NB4 (cell line): ENCODE measurements at regions not wholly inside any gene's neighbourhood (a gene's known extent, or its start where the extent isn't known, plus 50 kb on each side); places are given as distances from the start of the nearest gene placed in this dataset.
"Not testable (repeated sequence)": the region's sequence is repeated elsewhere in the genome, so short reads cannot be mapped to it uniquely, and the experiment has no call there.

ENCODE experiments used
- DNase-seq: peaks from one replicate; pipeline ENCODE4 v3.0.0; 2010; ENCODE audit warnings: low read depth
- H3K4me3 ChIP-seq: one replicate; pipeline ENCODE4 v1.5.1; 2011; ENCODE audit warnings: mild to moderate bottlenecking, low read depth, low read length, moderate library complexity
- MYC ChIP-seq: IDR thresholded peaks from 2 replicates; pipeline ENCODE4 v1.6.1; 2011; ENCODE audit warnings: low read depth, low read length
- POLR2A ChIP-seq: IDR thresholded peaks from 2 replicates; pipeline ENCODE4 v1.6.1; 2011; ENCODE audit warnings: mild to moderate bottlenecking; ENCODE audit not compliant: insufficient read length; ENCODE audit errors: extremely low read depth
- TF ChIP-seq, protein P1 (sequence below): IDR thresholded peaks from one replicate; pipeline ENCODE4 v1.5.1; 2012; ENCODE audit warnings: low read depth, low read length
- TF ChIP-seq, protein P2 (sequence below): IDR thresholded peaks from 2 replicates; pipeline ENCODE4 v1.6.1; 2011; ENCODE audit warnings: low read depth, low read length

- H3K4me3 ChIP-seq = no peak overlapping the region
- TF ChIP-seq POLR2A (no peak), MYC (no peak)
- TF ChIP-seq, protein P1, sequence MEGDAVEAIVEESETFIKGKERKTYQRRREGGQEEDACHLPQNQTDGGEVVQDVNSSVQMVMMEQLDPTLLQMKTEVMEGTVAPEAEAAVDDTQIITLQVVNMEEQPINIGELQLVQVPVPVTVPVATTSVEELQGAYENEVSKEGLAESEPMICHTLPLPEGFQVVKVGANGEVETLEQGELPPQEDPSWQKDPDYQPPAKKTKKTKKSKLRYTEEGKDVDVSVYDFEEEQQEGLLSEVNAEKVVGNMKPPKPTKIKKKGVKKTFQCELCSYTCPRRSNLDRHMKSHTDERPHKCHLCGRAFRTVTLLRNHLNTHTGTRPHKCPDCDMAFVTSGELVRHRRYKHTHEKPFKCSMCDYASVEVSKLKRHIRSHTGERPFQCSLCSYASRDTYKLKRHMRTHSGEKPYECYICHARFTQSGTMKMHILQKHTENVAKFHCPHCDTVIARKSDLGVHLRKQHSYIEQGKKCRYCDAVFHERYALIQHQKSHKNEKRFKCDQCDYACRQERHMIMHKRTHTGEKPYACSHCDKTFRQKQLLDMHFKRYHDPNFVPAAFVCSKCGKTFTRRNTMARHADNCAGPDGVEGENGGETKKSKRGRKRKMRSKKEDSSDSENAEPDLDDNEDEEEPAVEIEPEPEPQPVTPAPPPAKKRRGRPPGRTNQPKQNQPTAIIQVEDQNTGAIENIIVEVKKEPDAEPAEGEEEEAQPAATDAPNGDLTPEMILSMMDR = no peak
- TF ChIP-seq, protein P2, sequence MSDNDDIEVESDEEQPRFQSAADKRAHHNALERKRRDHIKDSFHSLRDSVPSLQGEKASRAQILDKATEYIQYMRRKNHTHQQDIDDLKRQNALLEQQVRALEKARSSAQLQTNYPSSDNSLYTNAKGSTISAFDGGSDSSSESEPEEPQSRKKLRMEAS = no peak
- DNase-seq = peak; percentile 31
These were observed 59.7 kb downstream of the HMGB3 start for GRCh38 chrX:151042842-151043241.

DNA sequence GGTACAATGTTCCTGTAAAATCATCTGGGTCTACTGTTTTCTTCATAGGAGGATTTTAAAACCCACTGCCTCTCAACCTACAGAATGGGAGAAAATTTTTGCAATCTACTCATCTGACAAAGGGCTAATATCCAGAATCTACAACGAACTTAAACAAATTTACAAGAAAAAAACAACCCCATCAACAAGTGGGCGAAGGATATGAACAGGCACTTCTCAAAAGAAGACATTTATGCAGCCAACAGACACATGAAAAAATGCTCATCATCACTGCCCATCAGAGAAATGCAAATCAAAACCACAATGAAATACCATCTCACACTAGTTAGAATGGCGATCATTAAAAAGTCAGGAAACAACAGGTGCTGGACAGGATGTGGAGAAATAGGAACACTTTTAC, 83.2 kb downstream of the HMGB3 start:
- not testable (repeated sequence) for H3K4me3 ChIP-seq, DNase-seq

GRCh38 chrX:151073767-151074166, 90.6 kb downstream of the HMGB3 start:
- TF ChIP-seq MYC = no peak
- TF ChIP-seq, protein P1 = no peak
- no peak overlapping the region for H3K4me3 ChIP-seq
- DNase-seq = no peak

DNA sequence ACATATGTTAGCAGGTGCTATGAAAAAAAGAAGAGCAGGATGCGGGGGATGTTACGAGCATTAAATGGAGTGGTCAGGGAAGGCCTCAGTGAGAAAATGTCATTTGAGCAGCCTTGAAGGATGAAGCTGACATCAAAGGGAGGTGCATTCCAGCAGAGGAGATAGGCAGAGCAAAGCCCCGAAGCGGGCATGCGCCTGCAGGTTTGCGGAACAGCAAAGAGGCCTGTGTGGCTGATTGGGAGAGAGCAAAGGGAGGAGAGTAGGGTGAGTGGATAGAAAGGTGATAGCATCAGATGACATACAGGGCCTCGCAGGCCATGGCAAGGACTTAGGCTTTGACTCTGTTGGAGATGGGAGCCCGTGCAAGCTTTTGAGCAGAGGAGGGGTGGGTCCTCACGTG, 95.4 kb upstream of the GPR50 start:
- TF ChIP-seq, protein P2 = no peak
- TF ChIP-seq MYC = no peak
- TF ChIP-seq POLR2A = no peak
- TF ChIP-seq, protein P1 = no peak
- DNase-seq = no peak
- H3K4me3 ChIP-seq = no peak overlapping the region

- peak; percentile 69 for DNase-seq
- no peak overlapping the region for H3K4me3 ChIP-seq
- TF ChIP-seq POLR2A (no peak), MYC (peak; percentile 59)
- TF ChIP-seq, protein P1 = peak; percentile 57
- TF ChIP-seq, protein P2 = peak; percentile 78
These were observed 94.1 kb upstream of the GPR50 start for GRCh38 chrX:151082077-151082948.

DNA sequence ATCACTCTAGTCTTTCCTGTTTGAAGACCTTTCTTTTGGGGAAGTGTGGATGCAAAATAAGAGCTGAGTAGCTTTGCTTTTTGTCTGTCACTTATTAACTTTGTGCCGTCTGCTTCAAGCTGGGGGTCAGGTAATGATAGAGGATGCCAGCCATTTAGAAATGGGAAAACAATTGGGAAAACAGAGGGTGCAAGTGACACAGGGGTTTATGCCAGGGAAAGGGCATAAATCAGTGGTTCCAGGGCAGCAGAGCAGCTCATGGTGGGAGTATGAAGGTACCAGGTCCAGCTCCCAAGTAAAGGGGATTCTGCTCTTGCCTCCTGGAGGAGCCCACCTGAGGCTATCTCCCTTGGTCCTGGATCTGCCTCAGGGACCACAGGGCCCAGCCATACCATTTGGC, 91.9 kb upstream of the GPR50 start:
- TF ChIP-seq MYC = no peak
- H3K4me3 ChIP-seq = no peak overlapping the region
- no peak for DNase-seq

GRCh38 chrX:151085207-151085606, 91.2 kb upstream of the GPR50 start:
- no peak overlapping the region for H3K4me3 ChIP-seq
- DNase-seq = no peak
- TF ChIP-seq, protein P2 = no peak
- no peak for TF ChIP-seq MYC

DNA sequence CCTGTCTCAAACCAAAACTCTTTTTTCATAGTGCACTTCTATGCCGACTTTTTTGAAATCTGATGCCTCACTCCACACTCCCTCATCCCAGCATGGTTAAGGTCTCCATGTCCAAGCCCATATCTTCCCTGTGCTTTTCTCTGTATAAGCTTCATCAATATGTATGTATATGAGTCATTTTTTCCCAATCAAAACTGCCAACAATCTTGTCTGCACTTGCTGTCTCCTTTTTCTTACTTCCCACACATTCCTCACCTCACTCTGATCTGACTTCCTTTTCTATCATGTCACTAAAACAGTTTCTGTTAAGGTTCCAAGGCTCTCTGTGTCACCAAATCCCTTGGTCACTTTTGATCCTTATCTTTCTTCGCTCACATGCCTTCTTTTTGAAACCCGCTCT, 88.2 kb upstream of the GPR50 start:
- DNase-seq = no peak
- TF ChIP-seq MYC = no peak
- TF ChIP-seq, protein P1 = no peak
- TF ChIP-seq, protein P2 = no peak
- TF ChIP-seq POLR2A = no peak
- H3K4me3 ChIP-seq = no peak overlapping the region
